ENCODE measurements at regions not wholly inside any gene's neighbourhood (a gene's known extent, or its start where the extent isn't known, plus 50 kb on each side); places are given as distances from the start of the nearest gene placed in this dataset.

- no peak for TF ChIP-seq POLR2A (IDR thresholded peaks at IDR 0.05)
- TF ChIP-seq CTCF (IDR thresholded peaks at IDR 0.05), result no peak
- no peak for TF ChIP-seq POLR2AphosphoS5 (IDR thresholded peaks at IDR 0.05)
- TF ChIP-seq EP300 (IDR thresholded peaks at IDR 0.05), result no peak
Observed at GRCh38 chr5:128632264-128632663, 94.2 kb upstream of the FBN2 start.
